LoVo (cell line): ENCODE measurements at regions not wholly inside any gene's neighbourhood (a gene's known extent, or its start where the extent isn't known, plus 50 kb on each side); places are given as distances from the start of the nearest gene placed in this dataset.

ENCODE experiments used
- DNase-seq: peaks from one replicate; pipeline ENCODE4 v3.0.0-alpha.2; 2016; ENCODE audit warnings: low spot score

- no peak for DNase-seq
Observed at GRCh38 chr3:117661818-117662095, 952.2 kb downstream of the TUSC7 start.

GRCh38 chr3:117665296-117665695 lies 955.7 kb downstream of the TUSC7 start:
- DNase-seq: no peak

- DNase-seq: no peak
Observed at GRCh38 chr3:117666325-117666724, 956.7 kb downstream of the TUSC7 start.

GRCh38 chr3:117666812-117667211 lies 957.2 kb downstream of the TUSC7 start:
- no peak for DNase-seq

- DNase-seq: no peak
Observed at GRCh38 chr3:117669774-117670173, 960.2 kb downstream of the TUSC7 start.

GRCh38 chr3:117671722-117672318 lies 962.2 kb downstream of the TUSC7 start:
- DNase-seq: no peak

GRCh38 chr3:117674321-117674720 lies 964.7 kb downstream of the TUSC7 start:
- no peak for DNase-seq

GRCh38 chr3:117681619-117682018 lies 972.0 kb downstream of the TUSC7 start:
- no peak for DNase-seq

GRCh38 chr3:117687096-117687495 lies 977.5 kb downstream of the TUSC7 start:
- DNase-seq: no peak

- no peak for DNase-seq
Observed at GRCh38 chr3:117688583-117688982, 979.0 kb downstream of the TUSC7 start.

GRCh38 chr3:117691526-117691925 lies 981.9 kb downstream of the TUSC7 start:
- no peak for DNase-seq

- no peak for DNase-seq
Observed at GRCh38 chr3:117692416-117692995, 982.9 kb downstream of the TUSC7 start.

GRCh38 chr3:117695321-117695720 lies 985.7 kb downstream of the TUSC7 start:
- DNase-seq: no peak

- no peak for DNase-seq
Observed at GRCh38 chr3:117695871-117696645, 986.5 kb downstream of the TUSC7 start.

- no peak for DNase-seq
Observed at GRCh38 chr3:117696851-117697407, 987.4 kb downstream of the TUSC7 start.

- no peak for DNase-seq
Observed at GRCh38 chr3:117699058-117699457, 989.5 kb downstream of the TUSC7 start.

GRCh38 chr3:117700573-117701360 lies 991.2 kb downstream of the TUSC7 start:
- no peak for DNase-seq

GRCh38 chr3:117705011-117705410 lies 995.4 kb downstream of the TUSC7 start:
- DNase-seq: no peak

GRCh38 chr3:117706037-117706436 lies 996.5 kb downstream of the TUSC7 start:
- DNase-seq: no peak

GRCh38 chr3:117706756-117707155 lies 997.2 kb downstream of the TUSC7 start:
- DNase-seq: no peak

GRCh38 chr3:117708601-117709000 lies 999.0 kb downstream of the TUSC7 start:
- DNase-seq: no peak

- DNase-seq: no peak
Observed at GRCh38 chr3:117709108-117709507, 999.5 kb downstream of the TUSC7 start.

- no peak for DNase-seq
Observed at GRCh38 chr3:117710501-117710900, 1000.9 kb downstream of the TUSC7 start.
